ENCODE measurements at regions not wholly inside any gene's neighbourhood (a gene's known extent, or its start where the extent isn't known, plus 50 kb on each side); places are given as distances from the start of the nearest gene placed in this dataset.

DNA sequence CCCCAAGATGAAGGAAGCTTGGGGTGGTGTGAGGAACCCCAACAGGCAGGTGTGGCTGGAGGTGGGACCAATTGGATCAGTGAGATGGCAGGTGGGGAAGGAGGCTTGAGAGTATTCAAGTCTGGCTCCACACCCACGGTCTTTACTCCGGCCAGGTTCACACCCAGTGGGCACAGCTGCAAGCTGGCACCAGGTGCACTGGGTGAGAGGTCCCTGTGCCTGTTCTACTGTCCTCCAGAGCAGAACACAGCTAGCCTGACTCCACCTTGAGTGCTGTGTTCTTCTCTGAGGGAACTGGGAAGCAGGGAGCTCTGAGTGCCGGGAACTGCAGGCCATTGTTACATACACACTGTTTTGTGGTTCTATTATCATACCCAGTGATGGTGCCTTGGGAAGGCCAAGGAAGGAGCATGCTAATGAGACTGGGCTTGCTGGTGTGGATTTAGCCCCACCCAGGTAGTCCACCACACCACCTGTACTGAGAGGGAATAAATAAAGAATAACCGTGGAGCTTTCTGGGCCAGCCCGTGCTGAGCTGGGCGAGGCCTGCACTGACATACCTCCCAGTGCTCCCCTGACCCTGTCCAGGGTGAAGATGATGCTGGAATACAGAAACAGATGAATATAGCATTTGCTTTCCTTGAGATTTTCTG lies 93.4 kb downstream of the ABHD5 start:
- no peak for DNase-seq

DNA sequence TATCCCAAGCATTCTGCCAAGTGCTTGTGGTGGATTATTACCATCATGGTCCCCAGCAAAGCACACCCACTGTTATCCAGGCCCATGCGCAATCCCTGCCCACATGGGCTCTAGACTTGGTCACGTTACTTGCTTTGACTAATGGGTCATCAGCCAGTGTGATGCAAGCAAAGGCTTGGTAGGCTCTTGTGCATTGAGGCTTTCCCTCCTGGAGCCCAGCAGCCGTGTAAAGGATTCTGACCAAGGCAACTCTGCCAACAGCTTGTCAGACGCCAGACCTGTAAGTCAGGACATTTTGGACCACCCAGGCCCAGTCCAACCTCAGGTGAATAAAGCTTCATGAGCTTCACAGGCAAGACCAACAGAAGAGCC lies 93.9 kb downstream of the ABHD5 start:
- DNase-seq: no peak

DNA sequence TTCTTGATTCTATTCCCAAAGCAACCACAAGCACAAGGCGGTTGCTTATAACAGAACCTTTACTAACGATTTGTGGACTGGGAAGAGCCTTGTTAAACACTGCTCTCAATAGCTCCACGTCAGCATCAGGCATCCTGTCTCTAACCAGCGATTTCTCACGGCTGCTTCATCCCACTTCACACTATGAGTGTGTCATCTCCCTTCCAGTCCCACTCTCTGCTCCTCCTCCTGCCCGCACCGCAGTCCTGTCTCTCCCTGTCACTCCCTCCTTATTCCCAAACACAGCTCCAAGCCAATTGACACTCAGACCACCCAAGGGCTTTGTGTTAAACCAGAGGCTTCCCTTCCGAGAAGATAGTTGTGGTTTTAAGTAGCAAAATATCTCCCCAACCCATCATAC lies 94.8 kb downstream of the ABHD5 start:
- DNase-seq: no peak

DNA sequence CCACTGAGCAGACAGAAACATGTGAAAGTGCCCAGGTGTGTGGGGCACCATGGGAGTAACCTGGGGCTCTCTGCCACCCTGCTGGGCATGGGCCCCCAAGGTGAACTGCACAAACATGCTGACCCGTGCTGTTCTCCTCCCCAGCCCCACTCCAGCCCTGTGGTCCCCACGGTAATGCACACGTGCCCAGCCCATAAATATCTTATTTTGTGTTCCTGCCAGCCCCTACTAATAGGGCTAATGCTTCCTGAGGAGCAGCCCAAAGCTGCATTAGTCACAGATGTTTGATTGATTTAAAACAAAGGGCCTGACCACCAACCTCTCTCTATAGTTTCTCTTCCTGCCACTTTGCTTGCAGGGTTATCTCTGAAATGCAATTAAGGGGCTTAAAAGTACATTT lies 95.4 kb downstream of the ABHD5 start:
- DNase-seq: no peak

DNA sequence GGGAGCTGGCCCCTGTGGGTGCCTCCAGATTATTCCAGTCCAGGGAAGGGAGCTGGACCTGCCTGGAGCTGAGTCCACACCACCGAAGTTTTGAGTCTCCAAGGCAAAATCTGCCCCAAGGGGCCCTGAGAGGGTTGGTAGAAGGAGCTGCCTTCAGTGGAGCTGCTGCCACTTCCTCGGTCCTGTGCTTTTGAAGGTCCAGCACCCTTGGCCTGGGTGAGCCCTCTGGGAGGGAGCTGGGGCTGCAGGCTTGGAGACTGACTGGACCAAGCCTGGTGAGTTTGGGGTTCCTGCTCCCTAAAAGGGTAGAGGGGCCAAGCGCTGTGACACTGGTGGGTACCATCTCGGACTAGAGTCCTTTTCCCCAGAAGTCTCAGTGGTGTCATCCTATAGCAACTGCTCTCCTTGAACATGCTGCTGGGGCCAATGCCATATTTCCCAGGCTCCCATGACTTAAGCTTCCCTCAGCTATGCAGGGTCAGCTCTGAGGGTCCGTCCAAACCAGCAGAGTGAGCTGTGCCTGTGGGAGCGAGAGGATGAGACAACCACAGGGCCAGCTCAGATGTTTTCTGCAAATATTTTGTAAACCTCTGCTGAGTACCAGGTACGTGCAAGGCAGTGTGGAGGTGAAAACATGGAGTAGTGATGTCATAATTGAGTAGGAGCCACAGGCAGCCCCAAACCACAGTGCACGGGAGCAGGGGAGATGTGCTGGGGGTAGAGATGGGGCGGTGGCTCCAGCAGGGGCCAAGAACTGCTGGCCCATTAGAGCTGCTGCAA lies 96.0 kb downstream of the ABHD5 start:
- DNase-seq: no peak

DNA sequence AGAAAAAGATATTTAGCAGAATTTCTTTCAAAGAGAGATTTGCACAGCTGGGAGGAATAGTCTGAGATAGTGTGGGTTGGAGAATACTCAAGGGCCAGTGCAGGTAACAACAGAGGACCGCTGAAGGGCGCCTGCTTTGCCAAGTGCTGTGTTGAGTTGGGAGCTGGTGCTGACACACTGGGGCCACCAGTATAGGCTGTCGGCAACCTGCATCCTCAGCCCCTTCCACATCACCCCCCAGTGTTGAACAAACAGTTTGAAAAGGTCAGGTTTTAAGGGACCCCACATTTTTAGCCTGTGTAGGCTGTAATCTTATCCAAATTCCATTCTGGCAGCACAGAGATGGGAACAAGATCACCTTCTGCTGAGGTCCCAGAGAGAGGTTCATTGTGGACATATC lies 96.6 kb downstream of the ABHD5 start:
- DNase-seq: no peak

DNA sequence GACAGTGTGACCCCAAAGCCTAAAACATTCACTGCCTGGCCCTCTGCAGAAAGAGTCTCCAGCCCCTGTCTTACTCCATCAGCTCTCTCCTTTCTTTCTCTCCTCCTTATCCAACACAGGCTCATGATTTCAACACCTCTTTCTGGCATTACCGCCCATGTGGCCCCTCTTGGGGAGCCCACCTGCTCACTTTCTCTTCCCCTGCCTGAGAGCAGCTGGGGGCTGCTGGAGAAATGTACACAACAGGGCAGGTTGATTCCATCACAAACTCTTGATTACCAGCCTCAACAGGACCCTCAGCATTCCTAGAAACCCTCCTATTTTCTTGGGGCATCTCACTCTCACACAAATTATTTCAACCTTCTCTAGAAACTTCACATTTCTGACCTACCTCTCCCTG lies 98.3 kb downstream of the ABHD5 start:
- DNase-seq: no peak

DNA sequence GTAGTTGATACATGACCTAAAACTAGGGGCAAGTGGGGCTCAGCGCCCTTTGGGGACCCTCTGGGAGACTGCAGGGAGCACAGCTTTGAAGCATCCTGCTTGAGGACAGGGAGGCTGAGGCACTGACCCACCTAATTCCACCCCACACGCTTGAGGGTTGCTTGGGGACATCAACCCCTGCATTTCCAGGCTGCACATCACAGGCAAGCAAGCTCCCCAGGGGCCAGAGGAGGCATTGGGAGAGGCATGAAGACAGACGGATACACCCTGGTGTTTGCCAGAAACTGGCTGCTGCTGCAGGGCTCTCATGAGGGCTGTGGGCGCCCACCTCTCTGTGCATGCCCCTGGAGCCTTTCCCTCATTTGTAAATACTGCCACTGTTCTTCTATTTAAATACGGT lies 99.3 kb downstream of the ABHD5 start:
- no peak for DNase-seq

DNA sequence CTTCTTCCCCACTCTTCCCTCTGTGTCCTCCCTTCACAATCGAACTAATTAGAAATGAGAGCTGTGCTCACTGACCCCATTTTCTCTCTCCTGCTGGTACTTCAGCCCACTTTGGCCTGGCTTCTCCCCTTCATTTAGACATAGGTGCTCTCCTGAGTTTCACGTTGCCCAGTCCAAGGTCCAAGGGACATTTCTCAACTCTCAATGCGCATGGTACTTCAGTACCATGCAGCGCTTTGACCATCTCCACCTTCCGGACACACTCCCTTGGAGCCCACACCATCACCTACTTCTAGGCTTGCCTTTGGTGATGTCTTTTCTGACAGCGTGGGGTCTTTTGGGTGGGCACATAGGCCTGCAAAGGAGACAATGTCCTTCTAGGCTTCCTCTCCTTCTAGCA lies 99.7 kb downstream of the ABHD5 start:
- no peak for DNase-seq

DNA sequence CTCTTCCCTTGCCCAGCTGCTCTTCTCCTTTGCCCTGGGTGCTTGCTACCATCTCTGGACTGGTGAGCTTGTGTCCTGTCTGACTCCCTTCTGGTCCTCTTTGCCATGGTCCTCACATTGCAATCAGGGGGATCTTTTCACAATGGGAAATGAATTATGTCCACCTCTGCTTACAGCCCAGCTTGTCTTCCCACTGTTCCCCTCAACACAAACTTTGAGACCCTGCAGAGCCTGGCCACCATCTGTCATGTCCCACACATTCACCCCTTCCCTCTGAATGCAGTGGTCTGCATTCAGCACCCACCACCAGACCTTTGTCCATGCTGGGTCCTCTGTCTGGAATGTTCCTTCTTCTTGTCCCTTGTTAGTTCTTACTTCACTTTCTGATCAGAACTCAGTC lies 100.5 kb downstream of the ABHD5 start:
- no peak for DNase-seq

DNA sequence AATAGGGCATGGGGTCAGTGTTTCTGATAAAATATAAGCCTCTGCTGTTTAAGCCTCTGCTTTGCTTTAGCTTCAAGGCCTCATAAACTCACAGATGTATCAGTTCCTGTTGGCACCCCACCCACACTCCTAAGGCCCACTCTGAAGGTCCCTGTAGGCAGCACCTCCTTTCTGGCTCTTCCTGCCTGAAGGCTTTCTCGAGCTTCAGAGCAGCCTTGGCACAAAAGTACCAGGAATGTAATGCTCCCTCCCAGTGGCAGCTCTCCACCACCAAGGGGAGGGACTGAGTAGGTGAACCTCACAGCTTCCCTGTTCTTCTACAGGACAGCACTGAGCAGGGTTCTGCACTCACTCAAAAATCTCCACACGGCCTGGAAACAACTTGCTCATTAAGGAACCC lies 102.2 kb downstream of the ABHD5 start:
- no peak for DNase-seq

DNA sequence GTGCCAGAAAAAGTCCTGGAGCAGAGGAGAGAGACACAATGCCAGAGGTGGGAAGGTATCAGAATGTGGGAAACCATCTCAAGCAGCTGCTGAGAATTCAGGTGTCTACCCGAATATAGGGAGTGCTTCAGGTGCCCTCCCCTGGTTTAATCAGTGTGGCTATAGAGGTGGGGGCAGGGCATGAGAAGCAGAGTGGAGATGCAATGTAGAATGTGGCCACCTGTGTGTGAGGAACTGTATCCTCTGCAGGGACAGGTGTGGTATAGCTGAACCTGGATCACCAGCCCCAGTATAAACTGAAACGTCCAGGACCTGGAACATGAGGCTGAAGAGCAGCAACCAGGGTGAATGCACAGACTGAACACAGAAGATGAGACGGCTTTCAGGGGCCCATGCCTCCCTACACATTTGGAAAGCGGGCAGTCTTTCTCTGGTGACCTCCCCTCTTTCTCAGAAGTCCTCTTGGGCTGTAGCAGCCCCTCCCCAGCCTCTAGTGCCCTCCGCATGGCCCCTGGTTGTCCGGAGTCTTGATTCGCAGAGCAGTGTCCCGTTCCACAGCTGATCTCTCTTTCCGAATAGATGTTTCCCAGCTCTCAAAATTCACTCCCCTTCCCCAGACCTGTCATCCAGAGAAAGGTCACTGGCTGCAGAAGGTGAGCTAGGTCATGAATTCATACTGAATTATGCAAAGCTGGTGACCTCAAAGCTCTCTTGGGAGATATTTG lies 103.1 kb downstream of the ABHD5 start:
- no peak for DNase-seq

DNA sequence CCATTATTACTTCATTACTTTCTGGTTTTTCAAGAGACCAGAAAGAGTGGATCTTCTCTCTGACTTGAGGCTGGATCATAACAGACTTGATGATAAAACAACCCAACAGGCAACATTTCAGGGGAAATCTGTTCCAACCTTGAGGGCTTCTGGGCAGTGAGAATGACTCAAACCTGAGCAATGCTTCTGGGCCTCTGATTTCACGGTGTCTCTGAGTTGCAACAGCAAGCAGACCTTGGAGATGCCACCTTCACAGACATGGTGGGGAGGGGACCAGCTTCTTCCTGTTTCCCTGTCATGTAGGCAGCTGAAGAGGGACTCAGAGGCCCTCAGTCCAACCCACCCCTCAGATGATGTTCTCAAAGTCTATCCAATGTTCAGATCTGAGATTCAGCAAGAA lies 104.0 kb downstream of the ABHD5 start:
- DNase-seq: no peak

DNA sequence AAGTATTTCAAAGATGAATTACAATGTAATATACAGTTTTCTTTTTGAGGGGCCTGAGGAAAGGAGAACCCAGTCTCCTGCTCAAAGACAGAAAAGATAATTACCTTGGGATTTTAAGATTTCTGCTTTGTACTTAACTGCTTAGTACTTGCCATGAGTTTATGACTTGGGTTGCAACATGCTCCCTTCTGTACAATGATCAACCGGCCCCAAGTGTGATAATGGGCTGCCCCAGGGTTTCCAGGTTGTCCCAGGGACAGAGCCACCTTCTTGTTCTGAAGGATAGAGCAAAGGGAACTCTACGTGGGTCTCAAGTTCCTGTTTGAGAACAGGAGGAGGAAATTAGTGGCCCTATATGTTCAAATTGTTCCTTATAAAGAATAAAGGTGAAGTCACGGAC lies 104.8 kb downstream of the ABHD5 start:
- DNase-seq: no peak

DNA sequence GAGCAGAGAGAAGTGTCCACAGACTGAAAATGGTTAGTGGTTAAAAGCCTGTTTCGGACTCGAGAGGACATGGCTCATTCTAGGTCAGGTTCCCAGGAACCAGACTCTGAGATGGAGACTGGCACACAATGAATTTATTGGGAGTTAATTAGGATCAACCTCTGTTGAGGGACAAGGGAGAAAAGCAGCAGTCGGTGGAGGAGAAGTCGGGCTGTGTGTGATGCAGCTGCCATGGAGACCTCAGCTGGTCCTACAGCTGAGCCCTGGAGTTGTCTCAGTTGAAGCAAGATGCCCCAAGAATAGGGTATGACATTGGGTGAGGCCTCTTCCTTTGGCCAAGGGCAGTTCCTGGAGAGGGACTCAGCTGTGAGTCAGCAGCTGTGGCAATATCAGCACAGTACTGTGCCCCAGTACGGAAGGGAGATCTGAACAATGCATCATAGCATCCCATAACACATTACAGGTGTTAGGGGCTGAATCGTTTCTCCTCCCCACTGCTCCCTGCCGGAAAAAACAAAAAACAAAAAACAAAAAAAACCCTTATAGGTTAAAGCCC lies 105.4 kb downstream of the ABHD5 start:
- no peak for DNase-seq

DNA sequence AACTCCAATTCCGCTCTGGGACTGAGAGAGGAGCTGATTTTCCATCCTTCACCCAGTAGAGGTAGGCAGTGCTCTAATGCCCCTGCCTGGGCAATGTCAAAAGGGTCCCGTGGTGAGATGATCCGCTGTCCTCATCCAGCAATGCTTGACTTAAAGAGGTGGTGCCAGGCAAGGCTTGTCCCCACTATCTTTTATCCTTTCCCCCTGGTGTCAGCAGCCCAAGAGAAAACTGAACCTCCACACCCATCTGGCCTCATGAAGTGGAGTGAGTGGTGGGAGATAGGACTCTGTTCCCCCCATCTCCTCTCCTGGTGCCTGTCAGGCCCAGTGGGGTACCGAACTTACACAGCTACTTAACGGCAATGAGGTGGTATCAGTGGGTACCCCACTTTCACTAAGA lies 107.1 kb downstream of the ABHD5 start:
- DNase-seq: no peak

DNA sequence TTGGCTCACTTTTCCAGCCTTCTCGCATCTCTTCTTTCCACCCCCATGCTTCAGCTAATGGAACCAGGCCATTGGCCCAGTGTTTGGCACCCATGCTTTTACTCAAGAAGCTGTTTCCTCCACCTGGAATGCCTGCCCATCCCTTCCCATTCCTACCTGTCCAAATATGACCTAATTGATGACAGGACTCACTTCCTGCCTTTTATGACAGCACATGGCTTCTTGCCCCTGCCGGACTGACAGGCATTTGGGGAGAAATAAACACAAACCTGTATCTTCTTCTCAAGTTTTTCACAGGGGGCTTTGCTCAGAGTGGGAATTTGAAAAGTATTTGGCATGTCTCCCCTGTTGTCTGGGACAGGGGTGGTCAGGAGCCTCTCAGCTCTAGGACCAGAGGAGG lies 120.1 kb downstream of the ABHD5 start:
- no peak for DNase-seq

DNA sequence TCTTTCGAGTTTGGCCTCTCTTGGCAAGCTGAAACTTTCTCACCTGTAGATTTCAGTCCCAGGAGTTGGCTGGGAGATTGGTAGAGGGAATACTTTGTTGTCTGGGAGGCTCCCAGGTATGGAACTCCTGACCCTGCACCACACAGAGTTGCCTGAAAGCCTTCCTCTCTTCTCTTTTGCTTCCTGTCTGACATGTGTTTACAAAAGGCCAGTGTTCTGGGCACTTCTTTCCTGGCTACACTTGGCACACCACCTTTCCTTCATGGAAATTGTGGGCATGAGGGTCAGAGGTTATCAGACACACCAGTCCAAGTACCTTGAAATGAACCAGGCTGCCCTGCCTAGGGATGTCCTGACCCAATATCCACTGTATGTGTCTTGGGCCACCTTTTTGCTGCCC lies 123.7 kb downstream of the ABHD5 start:
- no peak for DNase-seq

DNA sequence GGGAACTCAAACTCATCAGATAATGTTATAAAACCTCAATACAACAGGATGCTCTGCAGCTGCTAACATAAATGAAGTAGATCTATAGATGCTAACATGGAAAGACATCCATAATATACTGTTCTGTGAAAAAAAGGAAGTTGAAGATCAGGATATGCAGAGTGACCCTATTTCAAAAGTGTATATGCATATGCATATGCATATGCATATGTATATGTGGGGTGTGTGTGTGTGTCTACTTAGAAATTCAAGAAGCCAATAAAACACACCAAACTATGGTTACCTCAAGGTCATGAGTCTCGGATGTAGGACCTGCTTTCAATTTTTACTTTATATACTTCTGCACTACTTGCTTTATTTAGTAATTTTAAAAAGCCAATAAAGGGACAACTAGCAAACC lies 125.6 kb downstream of the ABHD5 start:
- no peak for DNase-seq

DNA sequence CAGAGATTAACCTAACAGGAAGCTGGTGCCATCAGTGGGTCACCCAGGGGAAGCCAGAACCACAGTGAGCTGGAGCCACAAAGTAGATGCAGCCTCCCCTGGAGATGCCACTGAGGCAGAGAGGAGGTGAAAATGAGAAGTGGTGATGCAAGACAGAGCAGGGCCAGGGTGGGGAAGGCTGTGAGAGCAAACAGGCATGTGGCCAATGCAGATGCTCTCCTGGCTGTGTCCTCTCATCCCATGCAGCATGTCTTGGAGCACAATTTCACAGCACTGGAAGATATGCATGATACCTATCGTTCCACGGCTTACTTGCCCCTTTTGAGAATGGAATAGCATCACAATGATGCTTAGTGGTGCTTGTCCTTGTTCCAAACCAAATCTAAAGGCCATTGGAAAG lies 126.3 kb downstream of the ABHD5 start:
- DNase-seq: no peak

DNA sequence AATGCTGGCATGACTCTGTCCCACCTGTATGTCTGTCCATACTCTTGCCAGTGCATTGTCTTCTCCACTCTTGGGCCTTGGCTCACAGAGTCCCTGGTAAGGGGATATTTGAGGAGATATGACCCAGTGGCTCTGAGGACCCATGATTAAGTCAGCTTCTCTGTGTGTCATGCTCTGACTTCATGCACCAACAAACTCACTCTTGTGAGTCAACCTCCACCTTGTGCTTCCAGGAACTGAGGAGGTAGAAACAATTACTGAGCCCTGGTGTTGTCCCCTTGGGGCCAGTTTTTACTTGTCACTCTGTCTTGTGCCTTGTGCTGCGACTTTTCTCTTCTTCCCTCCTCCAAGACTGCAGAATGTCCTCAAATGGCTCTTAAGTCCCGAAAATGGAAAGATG lies 127.1 kb downstream of the ABHD5 start:
- no peak for DNase-seq

DNA sequence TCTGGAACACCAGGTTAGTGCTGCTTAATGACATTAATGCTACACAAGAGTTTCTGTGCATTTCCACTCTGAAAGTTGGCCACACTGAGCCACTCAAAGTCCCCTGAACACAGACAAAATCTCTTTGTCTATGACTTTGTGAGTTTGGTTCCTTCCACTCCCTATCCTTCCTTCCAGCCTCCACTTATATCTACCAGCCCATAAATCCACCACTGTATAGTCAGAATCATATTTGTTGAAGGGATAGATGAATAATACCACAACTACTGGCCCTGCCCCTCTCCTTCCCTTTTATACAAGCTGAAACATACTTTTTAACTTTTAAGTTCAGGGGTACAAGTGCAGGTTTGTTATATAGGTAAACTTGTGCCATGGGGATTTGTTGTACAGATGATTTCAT lies 127.5 kb downstream of the ABHD5 start:
- no peak for DNase-seq

DNA sequence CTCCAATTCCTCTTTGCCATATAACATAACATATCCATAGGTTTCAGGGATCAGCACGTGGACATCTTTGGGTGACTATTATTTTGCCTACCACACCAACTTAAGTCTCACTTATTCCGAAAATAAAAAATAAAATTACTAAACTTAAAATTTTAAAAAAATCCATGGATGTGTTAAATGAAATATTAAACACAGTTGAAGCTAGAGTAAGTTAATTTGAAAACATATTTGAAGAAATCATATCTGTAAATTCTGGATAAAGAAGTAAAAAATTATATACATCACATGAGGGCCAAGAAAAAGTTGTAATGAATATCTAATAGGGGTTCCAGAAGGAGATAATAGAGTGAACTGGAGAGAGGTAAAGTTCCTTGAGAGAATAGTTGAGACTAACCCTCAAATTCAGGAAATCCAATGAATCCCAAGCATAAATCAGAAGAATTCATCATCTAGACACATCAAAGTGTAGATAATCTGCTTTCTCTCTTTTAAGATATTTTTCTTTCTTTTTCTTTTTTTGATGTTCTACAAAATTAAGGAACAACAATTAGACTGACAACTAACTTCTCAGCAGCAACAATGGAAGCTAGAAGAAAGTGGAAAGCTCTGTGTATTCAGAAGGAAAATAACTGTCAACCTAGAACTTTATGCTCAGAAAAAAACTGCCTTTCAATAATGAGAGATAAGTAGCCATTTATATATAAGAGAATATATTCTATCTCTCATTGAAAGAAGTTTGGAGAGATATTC lies 147.4 kb downstream of the ABHD5 start:
- DNase-seq: no peak

Data from NCI-H446 (cell line).